ENCODE measurements at regions not wholly inside any gene's neighbourhood (a gene's known extent, or its start where the extent isn't known, plus 50 kb on each side); places are given as distances from the start of the nearest gene placed in this dataset.

- Histone ChIP-seq H3K9ac (ENCODE audit: insufficient read length) (no peak overlapping the region), H3K9me3 (ENCODE audit: low read depth, low read length) (no peaks in the 10 kb centered on the region), H3K27ac (no peak overlapping the region), H3K36me3 (ENCODE audit: insufficient read depth, low read length) (no peaks in the 10 kb centered on the region), H3K4me3 (no peak overlapping the region)
- TF ChIP-seq FOXP2 (optimal IDR thresholded peaks at IDR 0.05; ENCODE audit: control extremely low read depth, extremely low read length, insufficient read depth) (no peak), EZH2 (IDR thresholded peaks at IDR 0.05) (no peak), POLR2AphosphoS5 (IDR thresholded peaks at IDR 0.05; ENCODE audit: borderline replicate concordance, low read depth, low read length) (no peak)
- no peak for DNase-seq (ENCODE audit: low read depth, low spot score)
Observed at GRCh38 chr3:159660326-159660725, 328.3 kb upstream of the IL12A start.

- Histone ChIP-seq H3K27ac (no peak overlapping the region), H3K4me3 (no peak overlapping the region), H3K9me3 (ENCODE audit: low read depth, low read length) (no peaks in the 10 kb centered on the region), H3K9ac (ENCODE audit: insufficient read length) (no peak overlapping the region), H3K36me3 (ENCODE audit: insufficient read depth, low read length) (no peaks in the 10 kb centered on the region)
- TF ChIP-seq EZH2 (IDR thresholded peaks at IDR 0.05) (no peak), FOXP2 (optimal IDR thresholded peaks at IDR 0.05; ENCODE audit: control extremely low read depth, extremely low read length, insufficient read depth) (no peak), POLR2AphosphoS5 (IDR thresholded peaks at IDR 0.05; ENCODE audit: borderline replicate concordance, low read depth, low read length) (no peak)
- no peak for DNase-seq (ENCODE audit: low read depth, low spot score)
Observed at GRCh38 chr3:159660901-159661300, 327.7 kb upstream of the IL12A start.

- no peaks in the 10 kb centered on the region for H3K9me3 ChIP-seq (ENCODE audit: low read depth, low read length)
- no peak for DNase-seq (ENCODE audit: low read depth, low spot score)
- H3K9ac ChIP-seq (ENCODE audit: insufficient read length) = no peak overlapping the region
- no peak overlapping the region for H3K27ac ChIP-seq
- no peak overlapping the region for H3K4me3 ChIP-seq
- TF ChIP-seq POLR2AphosphoS5 (IDR thresholded peaks at IDR 0.05; ENCODE audit: borderline replicate concordance, low read depth, low read length) (no peak), EZH2 (IDR thresholded peaks at IDR 0.05) (no peak), FOXP2 (optimal IDR thresholded peaks at IDR 0.05; ENCODE audit: control extremely low read depth, extremely low read length, insufficient read depth) (no peak)
- H3K36me3 ChIP-seq (ENCODE audit: insufficient read depth, low read length) = no peaks in the 10 kb centered on the region
Observed at GRCh38 chr3:159662549-159662948, 326.1 kb upstream of the IL12A start.

- TF ChIP-seq EZH2 (IDR thresholded peaks at IDR 0.05) = no peak
- TF ChIP-seq FOXP2 (optimal IDR thresholded peaks at IDR 0.05; ENCODE audit: control extremely low read depth, extremely low read length, insufficient read depth) = no peak
- no peak for TF ChIP-seq POLR2AphosphoS5 (IDR thresholded peaks at IDR 0.05; ENCODE audit: borderline replicate concordance, low read depth, low read length)
- DNase-seq (ENCODE audit: low read depth, low spot score) = no peak
- Histone ChIP-seq H3K9ac (ENCODE audit: insufficient read length) (no peak overlapping the region), H3K4me3 (no peak overlapping the region), H3K36me3 (ENCODE audit: insufficient read depth, low read length) (no peaks in the 10 kb centered on the region), H3K9me3 (ENCODE audit: low read depth, low read length) (no peaks in the 10 kb centered on the region), H3K27ac (no peak overlapping the region)
Observed at GRCh38 chr3:159664006-159664405, 324.6 kb upstream of the IL12A start.

GRCh38 chr3:159664653-159665052, 324.0 kb upstream of the IL12A start:
- Histone ChIP-seq H3K4me3 (no peak overlapping the region), H3K27ac (no peak overlapping the region), H3K9ac (ENCODE audit: insufficient read length) (no peak overlapping the region), H3K36me3 (ENCODE audit: insufficient read depth, low read length) (no peaks in the 10 kb centered on the region), H3K9me3 (ENCODE audit: low read depth, low read length) (no peaks in the 10 kb centered on the region)
- TF ChIP-seq EZH2 (IDR thresholded peaks at IDR 0.05) = no peak
- no peak for TF ChIP-seq FOXP2 (optimal IDR thresholded peaks at IDR 0.05; ENCODE audit: control extremely low read depth, extremely low read length, insufficient read depth)
- TF ChIP-seq POLR2AphosphoS5 (IDR thresholded peaks at IDR 0.05; ENCODE audit: borderline replicate concordance, low read depth, low read length) = no peak
- DNase-seq (ENCODE audit: low read depth, low spot score) = no peak

- TF ChIP-seq EZH2 (IDR thresholded peaks at IDR 0.05) = no peak
- TF ChIP-seq POLR2AphosphoS5 (IDR thresholded peaks at IDR 0.05; ENCODE audit: borderline replicate concordance, low read depth, low read length) = no peak
- no peak for TF ChIP-seq FOXP2 (optimal IDR thresholded peaks at IDR 0.05; ENCODE audit: control extremely low read depth, extremely low read length, insufficient read depth)
Observed at GRCh38 chr3:159667261-159667660, 321.4 kb upstream of the IL12A start.

GRCh38 chr3:159668461-159668860, 320.2 kb upstream of the IL12A start:
- no peak overlapping the region for H3K4me3 ChIP-seq
- no peak overlapping the region for H3K27ac ChIP-seq
- DNase-seq (ENCODE audit: low read depth, low spot score) = no peak
- H3K9ac ChIP-seq (ENCODE audit: insufficient read length) = no peak overlapping the region
- TF ChIP-seq FOXP2 (optimal IDR thresholded peaks at IDR 0.05; ENCODE audit: control extremely low read depth, extremely low read length, insufficient read depth) = no peak
- no peak for TF ChIP-seq POLR2AphosphoS5 (IDR thresholded peaks at IDR 0.05; ENCODE audit: borderline replicate concordance, low read depth, low read length)
- no peak for TF ChIP-seq EZH2 (IDR thresholded peaks at IDR 0.05)
- H3K36me3 ChIP-seq (ENCODE audit: insufficient read depth, low read length) = no peaks in the 10 kb centered on the region
- no peaks in the 10 kb centered on the region for H3K9me3 ChIP-seq (ENCODE audit: low read depth, low read length)

More at GRCh38 chr3:159667261-159667660, 321.4 kb upstream of the IL12A start:
- DNase-seq (ENCODE audit: low read depth, low spot score) = no peak
- no peak overlapping the region for H3K27ac ChIP-seq
- H3K4me3 ChIP-seq = no peak overlapping the region
- H3K36me3 ChIP-seq (ENCODE audit: insufficient read depth, low read length) = no peaks in the 10 kb centered on the region
- no peak overlapping the region for H3K9ac ChIP-seq (ENCODE audit: insufficient read length)
- H3K9me3 ChIP-seq (ENCODE audit: low read depth, low read length) = no peaks in the 10 kb centered on the region

GRCh38 chr3:159668990-159669476, 319.6 kb upstream of the IL12A start:
- no peak overlapping the region for H3K27ac ChIP-seq

GRCh38 chr3:159669766-159670165, 318.9 kb upstream of the IL12A start:
- H3K27ac ChIP-seq = no peak overlapping the region
- H3K36me3 ChIP-seq (ENCODE audit: insufficient read depth, low read length) = no peaks in the 10 kb centered on the region
- no peak overlapping the region for H3K4me3 ChIP-seq
- no peak overlapping the region for H3K9ac ChIP-seq (ENCODE audit: insufficient read length)
- TF ChIP-seq FOXP2 (optimal IDR thresholded peaks at IDR 0.05; ENCODE audit: control extremely low read depth, extremely low read length, insufficient read depth) (no peak), POLR2AphosphoS5 (IDR thresholded peaks at IDR 0.05; ENCODE audit: borderline replicate concordance, low read depth, low read length) (no peak), EZH2 (IDR thresholded peaks at IDR 0.05) (no peak)
- no peak for DNase-seq (ENCODE audit: low read depth, low spot score)
- no peaks in the 10 kb centered on the region for H3K9me3 ChIP-seq (ENCODE audit: low read depth, low read length)

More at GRCh38 chr3:159668990-159669476, 319.6 kb upstream of the IL12A start:
- TF ChIP-seq FOXP2 (optimal IDR thresholded peaks at IDR 0.05; ENCODE audit: control extremely low read depth, extremely low read length, insufficient read depth) = no peak
- no peak for TF ChIP-seq EZH2 (IDR thresholded peaks at IDR 0.05)
- no peak for DNase-seq (ENCODE audit: low read depth, low spot score)
- Histone ChIP-seq H3K9ac (ENCODE audit: insufficient read length) (no peak overlapping the region), H3K4me3 (no peak overlapping the region), H3K36me3 (ENCODE audit: insufficient read depth, low read length) (no peaks in the 10 kb centered on the region), H3K9me3 (ENCODE audit: low read depth, low read length) (no peaks in the 10 kb centered on the region)

Data from SK-N-MC (cell line).